ENCODE measurements at regions not wholly inside any gene's neighbourhood (a gene's known extent, or its start where the extent isn't known, plus 50 kb on each side); places are given as distances from the start of the nearest gene placed in this dataset.

DNA sequence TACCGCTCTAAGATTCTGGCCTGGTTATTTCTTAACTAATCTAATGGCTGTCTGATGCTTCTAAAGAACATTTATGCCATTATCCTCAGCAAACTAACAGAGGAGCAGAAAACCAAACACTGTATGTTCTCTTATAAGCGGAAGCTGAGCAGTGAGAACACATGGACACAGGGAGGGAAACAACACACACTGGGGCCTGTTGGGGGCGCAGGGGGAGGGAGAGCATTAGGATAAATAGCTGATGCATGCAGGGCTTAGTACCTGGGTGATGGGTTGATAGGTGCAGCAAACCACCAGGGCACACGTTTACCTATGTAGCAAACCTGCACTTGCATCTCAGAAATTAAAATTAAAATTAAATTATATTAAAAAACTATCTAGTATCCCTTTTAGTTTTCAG is 853.5 kb downstream of the GATA3 start:
- TF ChIP-seq, protein P1, sequence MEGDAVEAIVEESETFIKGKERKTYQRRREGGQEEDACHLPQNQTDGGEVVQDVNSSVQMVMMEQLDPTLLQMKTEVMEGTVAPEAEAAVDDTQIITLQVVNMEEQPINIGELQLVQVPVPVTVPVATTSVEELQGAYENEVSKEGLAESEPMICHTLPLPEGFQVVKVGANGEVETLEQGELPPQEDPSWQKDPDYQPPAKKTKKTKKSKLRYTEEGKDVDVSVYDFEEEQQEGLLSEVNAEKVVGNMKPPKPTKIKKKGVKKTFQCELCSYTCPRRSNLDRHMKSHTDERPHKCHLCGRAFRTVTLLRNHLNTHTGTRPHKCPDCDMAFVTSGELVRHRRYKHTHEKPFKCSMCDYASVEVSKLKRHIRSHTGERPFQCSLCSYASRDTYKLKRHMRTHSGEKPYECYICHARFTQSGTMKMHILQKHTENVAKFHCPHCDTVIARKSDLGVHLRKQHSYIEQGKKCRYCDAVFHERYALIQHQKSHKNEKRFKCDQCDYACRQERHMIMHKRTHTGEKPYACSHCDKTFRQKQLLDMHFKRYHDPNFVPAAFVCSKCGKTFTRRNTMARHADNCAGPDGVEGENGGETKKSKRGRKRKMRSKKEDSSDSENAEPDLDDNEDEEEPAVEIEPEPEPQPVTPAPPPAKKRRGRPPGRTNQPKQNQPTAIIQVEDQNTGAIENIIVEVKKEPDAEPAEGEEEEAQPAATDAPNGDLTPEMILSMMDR (IDR thresholded peaks at IDR 0.05) = no peak
- no peak for TF ChIP-seq POLR2A (IDR thresholded peaks at IDR 0.05)

Measured in thyroid gland (tissue), 4 donors.